SK-N-SH (cell line): ENCODE measurements at regions not wholly inside any gene's neighbourhood (a gene's known extent, or its start where the extent isn't known, plus 50 kb on each side); places are given as distances from the start of the nearest gene placed in this dataset.

Experiments
- EP300 ChIP-seq, 2 experiments: IDR thresholded peaks; 2 replicates each; pipeline versions ENCODE4 v1.4.0 to v1.6.1; 2012; ENCODE audit warnings: borderline replicate concordance in 1 of 2, low read depth in 1 of 2, low read length in 1 of 2
- JUND ChIP-seq: IDR thresholded peaks from 2 replicates; pipeline ENCODE4 v1.4.0; 2012
- TAF1 ChIP-seq: IDR thresholded peaks from 2 replicates; pipeline ENCODE4 v1.6.1; 2012; ENCODE audit warnings: low read depth, mild to moderate bottlenecking, low read length, moderate library complexity, borderline replicate concordance
- TCF12 ChIP-seq: IDR thresholded peaks from 2 replicates; pipeline ENCODE4 v1.4.0; 2012
- TF ChIP-seq, protein P1 (sequence below): fragments of 200-600 bp; sonication (generic); IDR thresholded peaks from 2 replicates; pipeline ENCODE4 v1.6.1; 2017; ENCODE audit warnings: antibody characterized with exemption, mild to moderate bottlenecking, moderate library complexity
- TF ChIP-seq, protein P2 (sequence below): IDR thresholded peaks from 2 replicates; pipeline ENCODE4; 2012
- TF ChIP-seq, protein P3 (sequence below): IDR thresholded peaks from 2 replicates; pipeline ENCODE4 v1.4.0; 2012; ENCODE audit warnings: low read depth, borderline replicate concordance

DNA sequence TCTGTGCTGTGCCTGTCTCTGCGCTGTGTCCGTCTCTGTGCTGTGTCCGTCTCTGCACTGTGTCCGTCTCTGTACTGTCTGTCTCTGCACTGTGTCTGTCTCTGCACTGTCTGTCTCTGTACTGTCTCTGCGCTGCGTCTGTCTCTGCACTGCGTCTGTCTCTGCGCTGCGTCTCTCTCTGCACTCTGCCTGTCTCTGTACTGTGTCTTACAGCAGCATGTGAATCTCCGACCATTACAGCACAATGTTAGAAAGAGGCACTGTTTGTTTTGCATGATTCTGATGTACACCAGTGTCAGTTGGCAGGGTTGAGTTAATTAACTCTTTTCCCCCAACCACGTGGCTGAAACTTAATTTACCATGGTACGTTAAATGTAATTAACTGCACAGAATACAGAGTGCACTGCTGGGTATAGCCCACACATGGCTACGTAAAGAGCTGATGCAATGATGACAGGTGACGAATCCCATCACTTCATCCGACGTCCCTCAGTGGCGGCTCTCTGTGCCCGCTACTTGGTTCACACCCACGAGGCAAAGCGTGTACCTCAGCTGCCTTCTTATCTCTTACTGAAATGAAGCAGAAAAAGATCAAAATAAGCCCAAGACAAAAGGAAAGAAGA, 127.7 kb upstream of the SFSWAP start:
- TF ChIP-seq, protein P1, sequence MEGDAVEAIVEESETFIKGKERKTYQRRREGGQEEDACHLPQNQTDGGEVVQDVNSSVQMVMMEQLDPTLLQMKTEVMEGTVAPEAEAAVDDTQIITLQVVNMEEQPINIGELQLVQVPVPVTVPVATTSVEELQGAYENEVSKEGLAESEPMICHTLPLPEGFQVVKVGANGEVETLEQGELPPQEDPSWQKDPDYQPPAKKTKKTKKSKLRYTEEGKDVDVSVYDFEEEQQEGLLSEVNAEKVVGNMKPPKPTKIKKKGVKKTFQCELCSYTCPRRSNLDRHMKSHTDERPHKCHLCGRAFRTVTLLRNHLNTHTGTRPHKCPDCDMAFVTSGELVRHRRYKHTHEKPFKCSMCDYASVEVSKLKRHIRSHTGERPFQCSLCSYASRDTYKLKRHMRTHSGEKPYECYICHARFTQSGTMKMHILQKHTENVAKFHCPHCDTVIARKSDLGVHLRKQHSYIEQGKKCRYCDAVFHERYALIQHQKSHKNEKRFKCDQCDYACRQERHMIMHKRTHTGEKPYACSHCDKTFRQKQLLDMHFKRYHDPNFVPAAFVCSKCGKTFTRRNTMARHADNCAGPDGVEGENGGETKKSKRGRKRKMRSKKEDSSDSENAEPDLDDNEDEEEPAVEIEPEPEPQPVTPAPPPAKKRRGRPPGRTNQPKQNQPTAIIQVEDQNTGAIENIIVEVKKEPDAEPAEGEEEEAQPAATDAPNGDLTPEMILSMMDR: no peak
- TF ChIP-seq, protein P2, sequence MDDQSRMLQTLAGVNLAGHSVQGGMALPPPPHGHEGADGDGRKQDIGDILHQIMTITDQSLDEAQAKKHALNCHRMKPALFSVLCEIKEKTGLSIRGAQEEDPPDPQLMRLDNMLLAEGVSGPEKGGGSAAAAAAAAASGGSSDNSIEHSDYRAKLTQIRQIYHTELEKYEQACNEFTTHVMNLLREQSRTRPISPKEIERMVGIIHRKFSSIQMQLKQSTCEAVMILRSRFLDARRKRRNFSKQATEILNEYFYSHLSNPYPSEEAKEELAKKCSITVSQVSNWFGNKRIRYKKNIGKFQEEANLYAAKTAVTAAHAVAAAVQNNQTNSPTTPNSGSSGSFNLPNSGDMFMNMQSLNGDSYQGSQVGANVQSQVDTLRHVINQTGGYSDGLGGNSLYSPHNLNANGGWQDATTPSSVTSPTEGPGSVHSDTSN: no peak
- no peak for TF ChIP-seq JUND
- TF ChIP-seq, protein P3, sequence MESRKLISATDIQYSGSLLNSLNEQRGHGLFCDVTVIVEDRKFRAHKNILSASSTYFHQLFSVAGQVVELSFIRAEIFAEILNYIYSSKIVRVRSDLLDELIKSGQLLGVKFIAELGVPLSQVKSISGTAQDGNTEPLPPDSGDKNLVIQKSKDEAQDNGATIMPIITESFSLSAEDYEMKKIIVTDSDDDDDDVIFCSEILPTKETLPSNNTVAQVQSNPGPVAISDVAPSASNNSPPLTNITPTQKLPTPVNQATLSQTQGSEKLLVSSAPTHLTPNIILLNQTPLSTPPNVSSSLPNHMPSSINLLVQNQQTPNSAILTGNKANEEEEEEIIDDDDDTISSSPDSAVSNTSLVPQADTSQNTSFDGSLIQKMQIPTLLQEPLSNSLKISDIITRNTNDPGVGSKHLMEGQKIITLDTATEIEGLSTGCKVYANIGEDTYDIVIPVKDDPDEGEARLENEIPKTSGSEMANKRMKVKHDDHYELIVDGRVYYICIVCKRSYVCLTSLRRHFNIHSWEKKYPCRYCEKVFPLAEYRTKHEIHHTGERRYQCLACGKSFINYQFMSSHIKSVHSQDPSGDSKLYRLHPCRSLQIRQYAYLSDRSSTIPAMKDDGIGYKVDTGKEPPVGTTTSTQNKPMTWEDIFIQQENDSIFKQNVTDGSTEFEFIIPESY: no peak
- TF ChIP-seq TAF1: no peak
- no peak for TF ChIP-seq TCF12
- peak in 1 of 2 experiments; percentile 75; a peak in 1 of 4 replicates for TF ChIP-seq EP300 (IDR thresholded peaks at IDR 0.05; ENCODE audit: borderline replicate concordance in 1 of 2, low read depth in 1 of 2, low read length in 1 of 2)
